HG03469 (cell line): ENCODE measurements at regions not wholly inside any gene's neighbourhood (a gene's known extent, or its start where the extent isn't known, plus 50 kb on each side); places are given as distances from the start of the nearest gene placed in this dataset.

Experiments used
- ATAC-seq: cut with Tn5 transposase; IDR thresholded peaks from one replicate; pipeline ENCODE4 v1.9.1; 2021; ENCODE audit warnings: mild to moderate bottlenecking, moderate library complexity, moderate number of reproducible peaks; ENCODE audit not compliant: unreplicated experiment

DNA sequence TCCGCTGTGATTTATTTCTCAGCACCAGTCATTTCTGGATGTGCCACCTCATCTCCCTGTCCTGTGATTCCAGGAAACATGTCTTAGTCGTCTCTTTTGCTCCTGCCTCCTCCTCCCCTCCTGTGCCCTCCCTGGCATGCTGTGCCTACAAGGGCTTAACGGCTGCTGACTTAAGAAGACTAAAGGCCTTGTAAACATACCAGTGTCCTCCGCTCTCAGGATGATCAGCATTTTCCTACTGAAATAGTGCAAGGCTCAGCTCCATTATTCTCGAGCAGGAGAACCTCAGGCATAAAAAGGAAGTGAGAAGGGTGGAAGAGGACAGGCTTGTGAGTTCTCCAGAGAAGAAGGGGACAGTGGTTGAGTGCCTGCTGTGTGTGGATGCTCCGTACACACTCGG lies 61.6 kb upstream of the RUNX3 start:
- no peak for ATAC-seq

DNA sequence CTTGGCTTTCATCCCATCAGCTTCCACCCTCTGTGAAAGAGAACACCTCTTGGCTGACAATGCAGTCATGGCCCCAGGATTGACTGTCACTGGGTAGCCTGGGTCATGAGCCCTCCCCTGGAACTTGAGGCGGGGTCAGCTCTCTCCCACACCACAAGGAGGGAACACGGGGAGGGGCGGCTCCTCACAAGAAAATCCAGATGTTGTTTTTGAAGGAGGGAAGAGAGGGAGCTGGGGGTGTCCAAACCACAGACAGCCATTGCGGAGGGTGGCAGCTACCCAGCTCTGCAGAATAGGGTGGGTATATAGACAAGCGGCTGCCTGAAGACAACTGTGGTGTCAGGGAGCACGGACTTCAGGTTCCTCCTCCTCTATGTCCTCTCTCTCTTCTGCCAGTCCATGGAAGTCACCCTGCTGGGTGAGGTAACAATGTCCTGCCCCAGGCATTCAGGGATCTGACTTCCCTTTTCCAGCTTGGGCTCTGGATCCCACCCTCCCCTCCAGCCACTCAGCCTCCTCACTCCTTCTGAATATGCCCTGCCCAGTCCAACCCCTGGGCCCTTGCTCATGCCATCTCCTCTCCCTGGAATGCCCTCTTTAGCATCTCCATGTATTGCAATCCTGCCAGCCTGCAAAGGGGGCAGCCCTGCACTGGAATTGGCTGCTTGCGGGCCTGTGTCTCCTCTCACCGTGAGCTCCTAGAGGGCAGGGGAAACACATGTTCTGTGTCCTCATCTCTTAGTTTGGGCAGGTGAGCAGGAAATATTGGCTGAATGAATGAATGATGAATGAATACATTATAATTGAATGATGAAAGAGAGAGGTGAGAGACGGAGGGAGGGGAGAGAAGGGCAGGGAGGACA lies 60.9 kb upstream of the RUNX3 start:
- ATAC-seq, result no peak

DNA sequence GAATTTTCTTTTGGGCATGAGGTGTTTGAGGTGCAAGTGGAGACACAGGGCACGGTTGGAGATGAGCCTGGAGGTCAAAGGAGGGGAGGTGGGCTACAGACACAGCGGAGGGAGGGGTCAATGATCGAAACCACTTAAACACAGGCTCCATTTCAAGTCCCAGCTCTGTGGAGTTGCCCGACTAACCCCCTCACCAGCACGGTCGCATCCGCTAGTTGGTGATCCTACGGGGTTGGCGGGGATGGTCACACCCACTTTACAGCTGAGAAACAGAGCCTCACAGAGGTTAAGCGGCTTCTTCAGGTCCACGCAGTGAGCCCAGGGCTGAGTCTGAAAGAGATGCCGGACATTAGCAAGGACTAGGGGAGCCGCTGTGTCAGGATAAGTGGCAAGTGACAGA lies 60.1 kb upstream of the RUNX3 start:
- no peak for ATAC-seq

DNA sequence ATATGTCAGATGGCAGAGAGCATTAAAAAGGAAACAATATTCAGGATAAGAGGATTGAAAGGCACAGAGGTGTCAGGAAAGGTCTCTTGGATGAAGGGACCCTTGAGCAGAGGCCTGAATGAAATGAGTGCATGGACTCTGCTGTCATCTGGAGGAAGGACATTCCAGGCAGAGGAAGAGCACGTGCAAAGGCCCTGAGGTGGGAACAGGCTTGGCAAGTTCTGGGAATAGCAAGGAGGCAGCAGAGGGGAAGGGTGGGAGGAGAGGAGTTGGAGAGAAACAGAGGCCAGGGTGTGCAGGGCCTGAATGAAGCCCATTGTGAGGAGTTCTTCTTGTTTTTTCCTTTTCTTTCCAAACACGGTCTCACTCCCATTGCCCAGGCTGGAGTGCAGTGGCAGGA lies 59.0 kb upstream of the RUNX3 start:
- no peak for ATAC-seq

DNA sequence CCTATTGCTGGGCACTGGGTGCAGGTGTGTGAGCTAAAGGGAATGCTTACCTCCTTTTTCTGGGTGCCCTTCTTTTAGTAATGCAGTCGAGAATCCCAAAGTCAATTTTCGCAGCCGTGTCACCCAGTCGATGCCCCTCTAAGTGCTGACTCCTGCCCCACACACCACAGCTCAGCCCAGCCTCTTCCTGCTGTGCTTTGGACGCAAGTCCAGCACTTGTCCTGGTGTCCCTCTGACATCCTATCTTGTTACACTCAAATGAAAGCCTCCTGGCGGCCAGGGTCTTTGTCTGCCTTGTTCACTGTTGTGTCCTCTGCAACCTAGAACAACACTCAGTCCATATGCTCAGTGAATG lies 58.5 kb upstream of the RUNX3 start:
- ATAC-seq, result no peak

DNA sequence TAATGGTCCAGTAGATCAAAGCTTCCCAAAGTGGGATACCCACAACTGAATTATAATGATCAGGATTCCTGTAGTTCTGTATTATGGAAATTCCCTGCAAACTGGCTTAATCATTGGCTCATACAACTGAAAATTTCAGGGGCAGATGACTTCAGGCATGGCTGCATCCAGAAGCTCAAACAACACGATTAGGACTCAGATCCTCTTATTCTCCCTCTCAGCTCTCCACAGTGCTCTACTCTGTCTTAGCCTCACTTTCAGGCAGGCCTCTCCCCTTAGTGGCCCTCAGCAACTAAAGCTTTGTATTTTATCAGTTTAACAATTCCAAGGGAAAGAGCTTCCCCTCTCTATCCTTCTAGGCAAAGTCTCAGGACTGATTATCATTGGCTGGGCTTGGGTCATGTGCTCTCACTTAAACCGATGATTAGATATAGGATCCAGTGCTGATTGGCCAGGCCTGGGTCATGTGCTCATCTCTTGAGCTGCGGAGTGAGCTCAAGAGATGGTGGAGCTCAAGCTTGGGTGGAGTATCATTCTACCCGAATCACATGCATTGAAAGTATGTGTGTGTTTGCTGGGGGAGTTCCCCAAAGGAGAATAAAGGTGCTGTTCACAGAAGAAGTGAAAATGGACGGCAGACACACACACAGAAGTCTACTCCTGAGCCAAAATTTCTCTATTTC lies 57.9 kb upstream of the RUNX3 start:
- no peak for ATAC-seq

DNA sequence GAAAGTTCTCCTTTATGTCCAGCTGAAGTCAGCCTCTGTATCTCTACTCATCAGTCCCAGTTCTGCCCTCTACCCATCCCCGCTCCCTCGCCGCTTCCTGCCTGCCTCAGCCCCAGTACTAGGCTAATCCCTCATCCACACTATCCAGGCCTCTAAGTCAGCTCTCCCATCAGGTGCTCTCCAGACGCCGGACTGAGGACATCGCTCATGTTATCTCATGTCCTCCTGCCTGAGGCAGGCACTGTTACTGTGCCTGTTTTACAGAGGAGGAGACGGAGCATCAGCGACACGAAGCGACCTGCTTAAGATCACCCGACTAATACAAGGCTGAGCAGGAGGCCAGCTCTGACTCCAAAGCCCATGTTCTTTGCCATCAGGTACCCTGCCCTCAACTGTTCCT lies 57.3 kb upstream of the RUNX3 start:
- no peak for ATAC-seq

DNA sequence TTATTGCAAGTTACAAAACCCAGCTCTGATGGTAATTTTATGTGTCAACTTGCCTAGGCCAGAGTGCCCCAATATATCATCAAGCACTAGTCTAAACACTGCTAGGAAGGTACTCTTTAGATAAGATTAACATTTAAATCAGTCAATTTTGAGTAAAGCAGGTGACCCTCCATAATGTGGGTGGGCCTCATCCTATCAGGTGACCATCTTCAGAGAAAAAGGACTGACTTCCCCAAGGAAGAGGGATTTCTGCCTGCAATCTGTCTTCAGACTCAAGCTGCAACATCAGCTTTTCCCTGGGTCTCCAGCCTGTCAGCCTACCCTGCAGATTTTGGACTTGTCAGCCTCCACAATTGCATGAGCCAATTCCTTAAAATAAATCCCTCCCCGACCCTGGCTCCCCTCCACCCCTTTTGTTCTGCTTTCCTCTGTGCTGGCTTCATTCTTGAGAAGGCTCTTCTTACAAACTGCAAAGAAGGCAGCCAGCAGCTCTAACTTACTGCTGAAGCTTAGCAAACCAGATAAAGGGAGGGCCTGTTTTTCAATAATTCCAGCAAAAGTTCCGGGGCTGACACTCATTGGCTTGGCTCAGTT lies 56.4 kb upstream of the RUNX3 start:
- no peak for ATAC-seq

DNA sequence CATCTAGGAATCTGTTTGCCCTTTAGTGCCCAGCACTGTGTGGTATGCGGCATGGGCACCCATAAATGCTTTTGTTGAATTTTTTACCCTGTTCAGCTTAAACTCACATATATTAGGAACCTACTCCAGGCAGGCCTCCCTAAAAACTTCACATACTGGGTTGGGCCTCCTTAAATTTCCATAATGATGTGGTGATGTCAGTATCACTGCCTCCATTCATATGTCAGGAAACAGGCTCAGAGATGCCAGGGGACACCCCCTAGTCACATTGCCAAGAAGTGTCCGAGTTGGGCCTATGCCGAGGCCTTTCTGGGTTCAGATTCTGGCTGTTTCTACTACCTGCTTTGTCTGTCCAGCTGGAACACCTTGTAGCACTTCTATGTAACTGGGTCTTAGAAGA lies 55.7 kb upstream of the RUNX3 start:
- ATAC-seq, result no peak

DNA sequence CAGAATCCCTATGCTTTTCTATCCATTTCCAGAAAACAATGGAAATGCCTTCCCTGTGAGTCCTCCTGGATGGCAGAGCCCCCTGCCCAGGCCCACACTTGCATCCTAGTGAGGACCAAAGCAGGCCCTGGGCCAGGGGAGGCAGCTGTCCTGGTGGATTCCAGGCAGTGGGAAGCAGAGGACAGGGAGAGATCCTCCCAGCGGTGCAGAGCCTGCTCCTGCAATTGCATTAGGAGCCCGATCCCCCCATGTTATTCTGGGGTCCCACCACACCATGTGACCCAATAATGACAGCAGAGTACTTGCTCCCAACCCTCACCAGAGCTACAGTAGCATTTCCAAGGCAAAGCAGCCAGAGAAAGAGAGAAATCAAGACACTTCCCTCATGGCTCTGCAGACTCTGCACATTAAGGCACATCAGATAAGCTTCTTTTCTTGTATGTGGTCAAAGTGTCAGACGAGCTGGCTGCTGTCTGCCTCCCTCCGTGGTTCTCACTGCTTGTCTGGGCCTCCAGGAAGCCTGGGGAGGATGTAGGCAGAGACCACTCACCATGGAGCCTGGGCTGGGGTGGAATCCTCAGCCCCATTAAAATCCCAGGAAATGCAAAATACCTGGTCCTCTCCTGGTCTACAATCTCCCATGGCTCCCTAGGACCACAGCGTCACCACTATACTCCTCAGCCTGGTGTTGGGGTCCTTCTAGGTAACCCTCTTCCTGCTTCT lies 54.9 kb upstream of the RUNX3 start:
- ATAC-seq, result no peak

DNA sequence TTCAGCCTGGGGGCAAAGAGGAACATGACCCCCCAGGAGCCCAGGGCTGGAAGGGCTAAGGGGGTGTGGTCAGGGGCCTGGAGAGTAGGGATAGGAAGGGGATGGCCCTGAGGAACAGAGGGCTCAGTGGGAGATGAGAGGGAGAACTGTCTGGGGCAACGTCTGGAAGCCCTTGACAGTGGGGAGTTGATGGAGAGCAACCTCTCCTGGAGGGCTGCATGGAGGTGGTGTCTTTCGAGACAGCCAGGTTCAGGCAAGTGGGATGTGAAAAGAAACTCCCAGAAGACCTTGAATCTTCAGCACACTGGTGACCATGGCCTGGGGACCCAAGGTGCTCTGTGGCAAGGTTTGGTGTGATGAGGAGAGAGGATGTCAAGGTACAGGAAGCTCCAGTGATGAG lies 54.2 kb upstream of the RUNX3 start:
- ATAC-seq, result no peak

DNA sequence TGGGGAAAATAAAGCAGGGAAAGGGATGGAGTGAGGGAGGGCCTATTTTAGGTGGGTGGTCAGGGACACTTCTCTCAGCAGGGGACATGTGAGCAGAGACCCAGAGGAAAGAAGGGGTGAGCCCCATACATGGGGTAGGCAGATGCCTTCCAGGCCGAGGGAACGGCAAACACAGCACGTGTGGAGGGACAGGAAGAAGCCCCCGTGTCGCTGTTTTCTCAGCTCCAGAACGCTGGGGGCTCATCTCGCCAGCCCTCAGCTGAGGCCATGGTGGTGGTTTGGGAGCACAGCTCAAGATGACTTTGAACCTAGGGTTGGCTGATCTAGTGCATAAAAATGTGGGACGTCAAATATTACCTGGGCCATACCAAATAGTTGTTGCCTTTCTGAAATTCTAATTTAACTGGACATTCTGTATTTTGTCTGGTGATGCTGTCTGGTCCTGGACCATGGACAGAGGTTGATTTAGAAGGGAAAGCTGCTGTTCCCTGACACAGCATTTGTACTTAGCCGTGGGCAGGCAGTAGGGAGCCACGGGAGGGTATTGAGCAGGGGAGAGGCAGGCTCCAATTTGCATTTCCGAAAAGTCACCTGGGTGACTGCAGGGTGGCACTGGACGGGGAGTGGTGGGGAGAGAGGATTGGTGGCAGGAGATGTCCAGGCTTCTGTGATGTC lies 53.1 kb upstream of the RUNX3 start:
- no peak for ATAC-seq

DNA sequence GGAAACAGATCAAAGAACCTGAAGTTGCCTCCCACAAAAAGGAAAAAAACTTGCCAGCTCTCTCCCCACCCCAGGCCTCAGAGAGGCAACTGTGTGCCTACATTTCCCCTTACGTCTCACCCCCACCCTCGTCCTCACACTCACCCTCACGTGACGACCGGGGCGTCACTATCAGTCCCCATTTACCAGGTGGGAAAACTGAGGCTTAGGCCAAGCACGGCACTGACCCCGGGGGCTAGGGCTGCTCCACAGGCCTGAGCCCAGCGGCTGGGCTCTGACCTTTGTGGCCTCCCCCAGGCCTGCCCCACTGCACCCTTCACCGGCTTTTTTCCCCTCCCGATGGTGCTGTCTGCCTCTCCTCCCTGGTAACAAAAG lies 51.5 kb upstream of the RUNX3 start:
- ATAC-seq, result no peak

DNA sequence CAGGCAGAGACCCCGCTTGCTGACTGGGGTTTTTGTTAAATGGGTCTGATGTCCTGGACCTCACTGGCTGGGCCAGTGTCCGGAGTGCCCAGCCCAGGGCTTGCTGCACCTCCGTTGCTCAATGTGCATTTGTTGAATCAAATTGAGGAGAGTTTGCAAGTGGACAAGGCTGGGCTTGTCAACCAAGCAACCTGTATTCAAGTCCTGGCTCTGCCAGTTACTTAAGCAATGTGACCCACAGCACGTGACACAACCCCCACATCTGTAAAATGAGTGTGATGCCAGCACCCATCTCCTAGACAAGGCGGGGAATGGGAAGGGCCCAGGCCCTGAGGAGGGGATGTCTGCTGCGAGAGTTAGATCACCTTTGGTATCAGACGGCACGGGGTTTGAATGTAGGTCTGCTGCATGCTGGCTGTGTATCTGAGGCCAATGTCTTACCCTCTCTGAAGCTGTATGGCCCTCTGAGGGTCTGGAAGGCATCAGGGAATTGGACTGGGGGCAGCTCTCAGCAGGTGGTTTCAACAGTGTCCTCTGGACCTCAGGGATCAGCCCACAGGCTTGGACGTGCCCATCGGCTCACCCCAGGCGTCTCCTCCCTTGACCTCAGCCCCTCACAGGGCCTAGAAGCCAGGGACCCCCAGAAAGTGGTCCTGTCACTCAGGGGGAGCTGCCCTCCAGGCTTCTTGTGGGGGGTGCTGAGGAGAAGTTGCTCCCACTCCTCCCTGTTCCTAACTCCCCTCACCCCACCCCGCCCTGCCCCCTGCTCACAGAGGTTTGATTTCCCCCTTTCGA lies 51.0 kb upstream of the RUNX3 start:
- no peak for ATAC-seq
